Lower lobe of right lung (tissue), 2 donors: ENCODE measurements at regions not wholly inside any gene's neighbourhood (a gene's known extent, or its start where the extent isn't known, plus 50 kb on each side); places are given as distances from the start of the nearest gene placed in this dataset.

Experiments
- ATAC-seq, 2 donors: fragments of 200-7000 bp; cut with Tn5 transposase; one replicate each; pipeline ENCODE4 v1.9.1; 2020 to 2022; ENCODE audit warnings: mild to moderate bottlenecking in 2 of 2, moderate library complexity in 2 of 2
- DNase-seq: peaks from one replicate; pipeline ENCODE4 v3.0.0-alpha.2; 2020
- H3K27ac ChIP-seq: fragments of 200-600 bp; one replicate; pipeline ENCODE4 v1.8.0; 2022
- H3K27me3 ChIP-seq: fragments of 200-600 bp; one replicate; pipeline ENCODE4 v1.8.0; 2022; ENCODE audit warnings: low read depth
- H3K36me3 ChIP-seq: fragments of 200-600 bp; one replicate; pipeline ENCODE4 v1.8.0; 2022; ENCODE audit warnings: mild to moderate bottlenecking
- H3K4me1 ChIP-seq: fragments of 200-600 bp; one replicate; pipeline ENCODE4 v1.8.0; 2022
- H3K4me3 ChIP-seq: fragments of 200-600 bp; one replicate; pipeline ENCODE4 v1.8.0; 2022; ENCODE audit warnings: mild to moderate bottlenecking
- H3K9me3 ChIP-seq: fragments of 200-600 bp; one replicate; pipeline ENCODE4 v1.8.0; 2022
- intact Hi-C: fragments of 100-400 bp; cut with DNase I; formaldehyde crosslinking; loops from one replicate; pipeline ENCODE4 v1.11.0; 2022
- TF ChIP-seq, protein P1 (sequence below): fragments of 200-600 bp; IDR thresholded peaks from one replicate; pipeline ENCODE4 v1.8.0; 2022; ENCODE audit warnings: antibody characterized with exemption, mild to moderate bottlenecking
- donor health status: DM: no; HTN: yes; CAD: no; lungs with severe emphysema.

GRCh38 chr12:114738460-114739184 lies 54.6 kb upstream of the TBX3 start:
- Histone ChIP-seq H3K9me3 (no peaks in the 10 kb centered on the region), H3K27me3 (peaks cover 28% of the 10 kb centered on the region), H3K4me1 (peaks cover 4% of the 10 kb centered on the region), H3K36me3 (no peaks in the 10 kb centered on the region), H3K27ac (no peak overlapping the region), H3K4me3 (no peak overlapping the region)
- DNase-seq (no peak), ATAC-seq (no peak)
- TF ChIP-seq, protein P1, sequence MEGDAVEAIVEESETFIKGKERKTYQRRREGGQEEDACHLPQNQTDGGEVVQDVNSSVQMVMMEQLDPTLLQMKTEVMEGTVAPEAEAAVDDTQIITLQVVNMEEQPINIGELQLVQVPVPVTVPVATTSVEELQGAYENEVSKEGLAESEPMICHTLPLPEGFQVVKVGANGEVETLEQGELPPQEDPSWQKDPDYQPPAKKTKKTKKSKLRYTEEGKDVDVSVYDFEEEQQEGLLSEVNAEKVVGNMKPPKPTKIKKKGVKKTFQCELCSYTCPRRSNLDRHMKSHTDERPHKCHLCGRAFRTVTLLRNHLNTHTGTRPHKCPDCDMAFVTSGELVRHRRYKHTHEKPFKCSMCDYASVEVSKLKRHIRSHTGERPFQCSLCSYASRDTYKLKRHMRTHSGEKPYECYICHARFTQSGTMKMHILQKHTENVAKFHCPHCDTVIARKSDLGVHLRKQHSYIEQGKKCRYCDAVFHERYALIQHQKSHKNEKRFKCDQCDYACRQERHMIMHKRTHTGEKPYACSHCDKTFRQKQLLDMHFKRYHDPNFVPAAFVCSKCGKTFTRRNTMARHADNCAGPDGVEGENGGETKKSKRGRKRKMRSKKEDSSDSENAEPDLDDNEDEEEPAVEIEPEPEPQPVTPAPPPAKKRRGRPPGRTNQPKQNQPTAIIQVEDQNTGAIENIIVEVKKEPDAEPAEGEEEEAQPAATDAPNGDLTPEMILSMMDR, result no peak
- intact Hi-C loops, result no loop called here

- Histone ChIP-seq H3K4me1 (peaks cover 4% of the 10 kb centered on the region), H3K27me3 (peaks cover 30% of the 10 kb centered on the region), H3K4me3 (no peak overlapping the region), H3K9me3 (no peaks in the 10 kb centered on the region), H3K27ac (no peak overlapping the region), H3K36me3 (no peaks in the 10 kb centered on the region)
- DNase-seq (no peak), ATAC-seq (no peak)
- TF ChIP-seq, protein P1, result no peak
- intact Hi-C loops, result no loop called here
These were observed 51.9 kb upstream of the TBX3 start for GRCh38 chr12:114735680-114736374.

- no peaks in the 10 kb centered on the region for H3K9me3 ChIP-seq
- no peak overlapping the region for H3K27ac ChIP-seq
- TF ChIP-seq, protein P1, result no peak
- H3K27me3 ChIP-seq, result peaks cover 30% of the 10 kb centered on the region
- intact Hi-C loops, result no loop called here
- H3K4me1 ChIP-seq, result peaks cover 4% of the 10 kb centered on the region
- DNase-seq (no peak), ATAC-seq (no peak)
- H3K36me3 ChIP-seq, result no peaks in the 10 kb centered on the region
- no peak overlapping the region for H3K4me3 ChIP-seq
These were observed 51.0 kb upstream of the TBX3 start for GRCh38 chr12:114735011-114735410.

DNA sequence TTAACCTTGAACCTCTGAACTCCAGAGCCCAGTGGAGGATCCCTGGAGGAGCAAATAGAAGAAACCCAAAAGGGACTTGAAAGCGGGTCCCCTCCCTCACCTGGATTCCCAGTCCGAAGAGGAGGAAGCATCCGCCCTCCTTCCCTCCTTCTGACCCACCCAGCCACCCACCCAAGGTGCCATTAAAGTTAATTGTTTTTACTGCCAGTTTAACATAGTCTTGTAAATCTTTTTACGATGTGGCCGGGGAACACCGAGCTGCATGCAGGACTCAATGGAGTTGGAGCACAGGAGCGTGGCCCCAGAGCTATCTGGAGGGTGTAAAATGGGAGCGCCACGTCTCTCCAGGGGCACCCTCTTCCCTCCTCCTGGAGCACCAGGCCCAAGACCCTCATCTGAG lies 49.9 kb upstream of the TBX3 start:
- DNase-seq, result no peak
- intact Hi-C loops, result no loop called here
- TF ChIP-seq, protein P1, result no peak
- no peak overlapping the region for H3K4me3 ChIP-seq
- no peak for ATAC-seq
- no peaks in the 10 kb centered on the region for H3K36me3 ChIP-seq
- H3K4me1 ChIP-seq, result peaks cover 4% of the 10 kb centered on the region
- H3K27me3 ChIP-seq, result peaks cover 30% of the 10 kb centered on the region
- H3K27ac ChIP-seq, result no peak overlapping the region
- no peaks in the 10 kb centered on the region for H3K9me3 ChIP-seq
